PC-3 (cell line): ENCODE measurements at regions not wholly inside any gene's neighbourhood (a gene's known extent, or its start where the extent isn't known, plus 50 kb on each side); places are given as distances from the start of the nearest gene placed in this dataset.

ENCODE experiments used
- ATAC-seq: fragments of 200-7000 bp; cut with Tn5 transposase; 2 replicates; pipeline ENCODE4 v1.9.1; 2020; ENCODE audit warnings: mild to moderate bottlenecking, moderate library complexity
- BruUV-seq: library from RNA; stranded (reverse); fragments of 400-500 nt; replicated peaks from 2 replicates; lab custom pipeline; 2021; lab: Mats Ljungman, UMichigan
- CTCF ChIA-PET: fragments of 300-600 bp; sonication (Branson Sonifier 250); formaldehyde crosslinking; loops from one replicate; lab custom pipeline; 2022; ENCODE audit warnings: antibody characterized with exemption; lab: Charles Lee
- POLR2A ChIA-PET: fragments of 300-600 bp; sonication (Branson Sonifier 250); formaldehyde crosslinking; loops from one replicate; lab custom pipeline; 2022; ENCODE audit warnings: antibody characterized with exemption; ENCODE audit not compliant: unreplicated experiment; lab: Charles Lee
- DNase-seq: peaks from one replicate; pipeline ENCODE4 v3.0.0-alpha.2; 2015
- H2AFZ ChIP-seq: fragments of 300-600 bp; sonication (generic); 2 replicates; pipeline ENCODE4 v1.6.0; 2016; ENCODE audit warnings: antibody characterized with exemption, low read length
- H3F3A ChIP-seq: fragments of 300-600 bp; sonication (generic); one replicate; pipeline ENCODE4 v1.6.0; 2017; ENCODE audit warnings: antibody characterized with exemption, low read length, control low read depth, mild to moderate bottlenecking; ENCODE audit not compliant: unreplicated experiment
- H3K27ac ChIP-seq: fragments of 300-600 bp; sonication (generic); 2 replicates; pipeline ENCODE4 v1.5.1; 2016; ENCODE audit warnings: mild to moderate bottlenecking, low read length
- H3K27me3 ChIP-seq: fragments of 300-600 bp; sonication (generic); 2 replicates; pipeline ENCODE4 v1.6.1; 2016; ENCODE audit warnings: low read length, mixed read lengths
- H3K36me3 ChIP-seq: fragments of 300-600 bp; sonication (generic); 2 replicates; pipeline ENCODE4 v1.6.1; 2016; ENCODE audit warnings: low read depth, mixed run types, low read length, mixed read lengths
- H3K4me1 ChIP-seq: fragments of 300-600 bp; sonication (generic); 2 replicates; pipeline ENCODE4 v1.5.1; 2016; ENCODE audit warnings: low read length; ENCODE audit not compliant: insufficient read depth
- H3K4me2 ChIP-seq: fragments of 300-600 bp; sonication (generic); 2 replicates; pipeline ENCODE4 v1.6.0; 2016; ENCODE audit warnings: low read length
- H3K4me3 ChIP-seq: fragments of 300-600 bp; sonication (generic); 2 replicates; pipeline ENCODE4 v1.5.1; 2016; ENCODE audit warnings: mild to moderate bottlenecking, low read length, mixed read lengths
- H3K79me2 ChIP-seq: fragments of 300-600 bp; sonication (generic); 2 replicates; pipeline ENCODE4 v1.6.1; 2017; ENCODE audit warnings: low read length, mixed read lengths
- H3K9ac ChIP-seq: fragments of 300-600 bp; sonication (generic); 2 replicates; pipeline ENCODE4 v1.6.0; 2016; ENCODE audit warnings: mild to moderate bottlenecking, low read length
- H3K9me2 ChIP-seq: fragments of 300-600 bp; sonication (generic); replicated peaks from 2 replicates; pipeline ENCODE4 v1.6.1; 2016; ENCODE audit warnings: mixed run types, low read length, mixed read lengths
- H3K9me3 ChIP-seq: fragments of 300-600 bp; sonication (generic); 2 replicates; pipeline ENCODE4 v1.6.1; 2016; ENCODE audit warnings: low read length, mixed read lengths
- H4K20me1 ChIP-seq: fragments of 300-600 bp; sonication (generic); 2 replicates; pipeline ENCODE4 v1.6.1; 2016; ENCODE audit warnings: low read length, mixed read lengths
- CTCF ChIP-seq: fragments of 300-600 bp; sonication (generic); conservative IDR thresholded peaks from 2 replicates; pipeline ENCODE4 v1.5.1; 2017; ENCODE audit warnings: antibody characterized with exemption, low read depth, mild to moderate bottlenecking, low read length
- EZH2 ChIP-seq: fragments of 300-600 bp; sonication (generic); IDR thresholded peaks from one replicate; pipeline ENCODE4 v1.6.1; 2017; ENCODE audit warnings: antibody characterized with exemption, mild to moderate bottlenecking, low read length; ENCODE audit not compliant: unreplicated experiment
- EZH2phosphoT487 ChIP-seq: fragments of 300-600 bp; sonication (generic); IDR thresholded peaks from 2 replicates; pipeline ENCODE4 v1.6.1; 2018; ENCODE audit warnings: mild to moderate bottlenecking, antibody characterized with exemption, low read length, borderline replicate concordance
- intact Hi-C: fragments of 100-400 bp; cut with micrococcal nuclease; formaldehyde crosslinking; loops from 2 replicates; pipeline ENCODE4 v1.9.0; 2023

- Histone ChIP-seq H3F3A (no peaks in the 10 kb centered on the region), H3K9me3 (no peaks in the 10 kb centered on the region), H3K4me3 (no peak overlapping the region), H3K9ac (no peak overlapping the region), H3K27ac (no peak overlapping the region), H3K4me1 (no peaks in the 10 kb centered on the region), H4K20me1 (no peaks in the 10 kb centered on the region), H3K27me3 (no peaks in the 10 kb centered on the region), H2AFZ (no peak overlapping the region), H3K36me3 (no peaks in the 10 kb centered on the region), H3K79me2 (no peaks in the 10 kb centered on the region), H3K9me2 (no peaks in the 10 kb centered on the region), H3K4me2 (no peak overlapping the region)
- ATAC-seq (no peak), DNase-seq (no peak)
- TF ChIP-seq CTCF: no peak
- TF ChIP-seq EZH2phosphoT487: no peak
- no peak for TF ChIP-seq EZH2
- ChIA-PET POLR2A (no interaction called here), CTCF (no interaction called here)
- BruUV-seq: no TSS peak
- intact Hi-C loops: no loop called here
Measured at GRCh38 chr18:2213905-2214304, 357.4 kb downstream of the METTL4 start.

- DNase-seq: no peak
- H3K9ac ChIP-seq: no peak overlapping the region
- H3K79me2 ChIP-seq: no peaks in the 10 kb centered on the region
- no peak overlapping the region for H3K27ac ChIP-seq
- no peaks in the 10 kb centered on the region for H3K36me3 ChIP-seq
- H3F3A ChIP-seq: no peaks in the 10 kb centered on the region
- H3K9me3 ChIP-seq: no peaks in the 10 kb centered on the region
- no TSS peak for BruUV-seq
- no peak overlapping the region for H3K4me3 ChIP-seq
- H3K9me2 ChIP-seq: no peaks in the 10 kb centered on the region
- ChIA-PET CTCF (no interaction called here), POLR2A (no interaction called here)
- peaks cover under 1% of the 10 kb centered on the region; the same call in 1 of the 2 replicates for H3K4me1 ChIP-seq
- H3K4me2 ChIP-seq: no peak overlapping the region
- H2AFZ ChIP-seq: no peak overlapping the region
- no peak for ATAC-seq
- no peaks in the 10 kb centered on the region for H3K27me3 ChIP-seq
- intact Hi-C loops: no loop called here
- no peaks in the 10 kb centered on the region for H4K20me1 ChIP-seq
- no peak for TF ChIP-seq CTCF
- TF ChIP-seq EZH2: no peak
- TF ChIP-seq EZH2phosphoT487: no peak
Measured at GRCh38 chr18:2217356-2217755, 353.9 kb downstream of the METTL4 start.

GRCh38 chr18:2218101-2218500 is 353.2 kb downstream of the METTL4 start:
- Histone ChIP-seq H3F3A (no peaks in the 10 kb centered on the region), H3K4me3 (no peak overlapping the region), H3K79me2 (no peaks in the 10 kb centered on the region), H2AFZ (no peak overlapping the region), H3K9ac (no peak overlapping the region), H3K9me3 (no peaks in the 10 kb centered on the region), H3K27me3 (no peaks in the 10 kb centered on the region), H3K4me1 (peaks cover 4% of the 10 kb centered on the region), H3K27ac (no peak overlapping the region), H3K9me2 (no peaks in the 10 kb centered on the region), H3K4me2 (no peak overlapping the region), H3K36me3 (no peaks in the 10 kb centered on the region), H4K20me1 (no peaks in the 10 kb centered on the region)
- ATAC-seq (no peak), DNase-seq (no peak)
- ChIA-PET CTCF (no interaction called here), POLR2A (no interaction called here)
- intact Hi-C loops: no loop called here
- BruUV-seq: no TSS peak
- TF ChIP-seq EZH2: no peak
- no peak for TF ChIP-seq CTCF
- no peak for TF ChIP-seq EZH2phosphoT487
